ENCODE measurements at regions not wholly inside any gene's neighbourhood (a gene's known extent, or its start where the extent isn't known, plus 50 kb on each side); places are given as distances from the start of the nearest gene placed in this dataset.

GRCh38 chr11:28684011-28684586 is 575.9 kb downstream of the METTL15 start:
- TF ChIP-seq CTCF (IDR thresholded peaks at IDR 0.05; ENCODE audit: low read depth, low read length, poor library complexity, severe bottlenecking), result no peak
- TF ChIP-seq EZH2phosphoT487 (IDR thresholded peaks at IDR 0.05; ENCODE audit: borderline replicate concordance, low read length), result no peak

All from DOHH2 (cell line).